CD14-positive monocyte (primary cell): ENCODE measurements at regions not wholly inside any gene's neighbourhood (a gene's known extent, or its start where the extent isn't known, plus 50 kb on each side); places are given as distances from the start of the nearest gene placed in this dataset.

Experiments used
- DNase-seq, 3 donors: peaks; one replicate each; pipeline ENCODE4 v3.0.0-alpha.2; 2011 to 2022
- H2AFZ ChIP-seq: 2 replicates; pipeline ENCODE4 v1.6.0; 2012; ENCODE audit warnings: mild to moderate bottlenecking, low read depth, low read length, inconsistent platforms; ENCODE audit not compliant: insufficient read depth, poor library complexity, severe bottlenecking
- H3K27ac ChIP-seq, 2 donors: 1 replicate in 1 of 2; 2 replicates in 1 of 2; pipeline ENCODE4 v1.5.1; 2012 to 2013; ENCODE audit warnings: low read length in 2 of 2, control low read depth in 1 of 2, inconsistent platforms in 1 of 2, low read depth in 1 of 2, mild to moderate bottlenecking in 1 of 2
- H3K27me3 ChIP-seq, 2 donors: one replicate each; pipeline versions ENCODE4 v1.6.0 to v1.6.1; 2011 to 2013; ENCODE audit warnings: low read length in 2 of 2; ENCODE audit not compliant: control insufficient read depth in 2 of 2, insufficient read depth in 2 of 2
- H3K36me3 ChIP-seq, 2 donors: replicated peaks in 1 of 2; 1 replicate in 1 of 2; 2 replicates in 1 of 2; pipeline versions ENCODE4 v1.5.1 to v1.6.1; 2012 to 2013; ENCODE audit warnings: low read length in 2 of 2, control low read depth in 1 of 2, inconsistent platforms in 1 of 2, mild to moderate bottlenecking in 1 of 2; ENCODE audit not compliant: insufficient read depth in 2 of 2, control insufficient read depth in 1 of 2
- H3K4me1 ChIP-seq, 2 donors: 1 replicate in 1 of 2; 2 replicates in 1 of 2; pipeline versions ENCODE4 v1.5.1 to v1.6.1; 2012 to 2013; ENCODE audit warnings: low read length in 2 of 2, control low read depth in 1 of 2, inconsistent platforms in 1 of 2, mild to moderate bottlenecking in 1 of 2, moderate library complexity in 1 of 2; ENCODE audit not compliant: insufficient read depth in 2 of 2, control insufficient read depth in 1 of 2
- H3K4me2 ChIP-seq: replicated peaks from 2 replicates; pipeline ENCODE3; 2012; ENCODE audit warnings: low read length, moderate library complexity, mild to moderate bottlenecking; ENCODE audit not compliant: poor library complexity, severe bottlenecking; ENCODE audit errors: extremely low read depth
- H3K4me3 ChIP-seq, 3 experiments: fragments of 200-600 bp in 1 of 3; sonication (generic) in 1 of 3; replicated peaks in 1 of 3; 1 replicate in 2 of 3; 2 replicates in 1 of 3; pipeline ENCODE4 v1.5.1; 2011 to 2013; ENCODE audit warnings: low read length in 3 of 3, mild to moderate bottlenecking in 3 of 3, control low read depth in 2 of 3, low read depth in 2 of 3, inconsistent platforms in 1 of 3, moderate library complexity in 1 of 3
- H3K79me2 ChIP-seq: 2 replicates; pipeline ENCODE4 v1.6.0; 2012; ENCODE audit warnings: mild to moderate bottlenecking, control low read depth, inconsistent platforms, low read length, moderate library complexity; ENCODE audit not compliant: insufficient read depth
- H3K9ac ChIP-seq: 2 replicates; pipeline ENCODE4 v1.6.0; 2017; ENCODE audit warnings: low read length, mild to moderate bottlenecking; ENCODE audit not compliant: insufficient read depth, poor library complexity, severe bottlenecking
- H3K9me3 ChIP-seq, 2 donors: replicated peaks in 1 of 2; 1 replicate in 1 of 2; 2 replicates in 1 of 2; pipeline versions ENCODE4 v1.5.1 to v1.6.1; 2012 to 2013; ENCODE audit warnings: low read length in 2 of 2, control low read depth in 1 of 2; ENCODE audit not compliant: control insufficient read depth in 1 of 2, insufficient read depth in 1 of 2
- H4K20me1 ChIP-seq: 2 replicates; pipeline ENCODE4 v1.6.0; 2012; ENCODE audit warnings: mild to moderate bottlenecking, low read length, control low read depth, moderate library complexity; ENCODE audit not compliant: insufficient read depth
- H3K27ac Mint-ChIP-seq, 7 donors: one replicate each; pipeline ENCODE4 v1.8.0; 2020; ENCODE audit warnings: mild to moderate bottlenecking in 7 of 7, mixed read lengths in 7 of 7, moderate library complexity in 6 of 7, inconsistent platforms in 2 of 7
- H3K27me3 Mint-ChIP-seq, 3 donors: one replicate each; pipeline ENCODE4 v1.8.0; 2021 to 2022; ENCODE audit warnings: low read depth in 3 of 3, mild to moderate bottlenecking in 3 of 3, mixed read lengths in 3 of 3, moderate library complexity in 3 of 3, inconsistent platforms in 1 of 3
- H3K36me3 Mint-ChIP-seq, 2 donors: one replicate each; pipeline ENCODE4 v1.8.0; 2020; ENCODE audit warnings: mixed read lengths in 2 of 2, inconsistent platforms in 1 of 2, mild to moderate bottlenecking in 1 of 2
- H3K4me1 Mint-ChIP-seq: one replicate; pipeline ENCODE4 v1.8.0; 2020; ENCODE audit warnings: mild to moderate bottlenecking, mixed read lengths
- H3K4me3 Mint-ChIP-seq, 2 donors: one replicate each; pipeline ENCODE4 v1.8.0; 2020; ENCODE audit warnings: mild to moderate bottlenecking in 2 of 2, mixed read lengths in 2 of 2, moderate library complexity in 1 of 2
- H3K9me3 Mint-ChIP-seq, 7 donors: one replicate each; pipeline ENCODE4 v1.8.0; 2020 to 2022; ENCODE audit warnings: mixed read lengths in 7 of 7, mild to moderate bottlenecking in 6 of 7, moderate library complexity in 6 of 7, inconsistent platforms in 2 of 7
- WGBS: methylation state at CpG from one replicate; pipeline ENCODE4 v1.1.5; 2013; ENCODE audit warnings: missing lambda C conversion rate; ENCODE audit not compliant: insufficient coverage; 5-methylcytosine and 5-hydroxymethylcytosine counted together
- intact Hi-C, 2 donors: fragments of 100-400 bp; cut with micrococcal nuclease; formaldehyde crosslinking; loops; one replicate each; pipeline versions ENCODE4 v1.15.0 to v1.15.1; 2023
- TF ChIP-seq, protein P1 (sequence below): fragments of 200-600 bp; IDR thresholded peaks from one replicate; pipeline ENCODE4 v1.8.0; 2022; ENCODE audit warnings: antibody characterized with exemption, mild to moderate bottlenecking

DNA sequence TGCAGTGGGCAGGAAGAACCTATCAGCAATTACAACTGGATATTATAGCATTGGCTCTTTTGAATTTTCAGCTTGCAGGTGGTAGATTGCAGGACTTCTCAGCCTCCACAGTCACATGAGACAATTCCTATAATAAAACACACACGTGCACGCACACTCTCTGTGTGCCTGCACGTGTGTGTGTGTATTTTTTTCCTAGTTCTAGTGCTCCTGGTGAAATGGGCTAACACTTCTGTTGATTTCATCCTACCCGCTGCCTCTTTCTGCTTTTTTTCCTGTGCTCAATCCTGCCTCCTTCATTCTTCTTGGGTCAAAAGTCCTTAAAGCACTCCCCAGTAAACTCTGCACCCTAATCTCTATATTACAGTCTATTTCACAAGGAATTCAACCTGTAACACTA lies 320.1 kb downstream of the OSTF1 start:
- H2AFZ ChIP-seq, result no peak overlapping the region
- H3K27ac ChIP-seq, result no peak overlapping the region
- H3K9ac ChIP-seq, result no peak overlapping the region
- no peak overlapping the region for H3K4me2 ChIP-seq
- no peaks in the 10 kb centered on the region for H3K36me3 Mint-ChIP-seq
- H3K9me3 Mint-ChIP-seq, result peaks cover 0 to 13% (median 8%) of the 10 kb centered on the region in 7 donors
- H3K27ac Mint-ChIP-seq, result no peak overlapping the region
- H3K79me2 ChIP-seq, result no peaks in the 10 kb centered on the region
- H3K4me1 ChIP-seq, result no peaks in the 10 kb centered on the region
- peaks cover 0 to 10% of the 10 kb centered on the region in 2 donors for H3K9me3 ChIP-seq
- no peaks in the 10 kb centered on the region for H3K27me3 Mint-ChIP-seq
- H3K27me3 ChIP-seq, result no peaks in the 10 kb centered on the region
- WGBS, result no CpG with 5 or more reads among the region's 4 CpGs
- intact Hi-C loops, result no loop called here
- H4K20me1 ChIP-seq, result no peaks in the 10 kb centered on the region
- no peaks in the 10 kb centered on the region for H3K36me3 ChIP-seq
- TF ChIP-seq, protein P1, sequence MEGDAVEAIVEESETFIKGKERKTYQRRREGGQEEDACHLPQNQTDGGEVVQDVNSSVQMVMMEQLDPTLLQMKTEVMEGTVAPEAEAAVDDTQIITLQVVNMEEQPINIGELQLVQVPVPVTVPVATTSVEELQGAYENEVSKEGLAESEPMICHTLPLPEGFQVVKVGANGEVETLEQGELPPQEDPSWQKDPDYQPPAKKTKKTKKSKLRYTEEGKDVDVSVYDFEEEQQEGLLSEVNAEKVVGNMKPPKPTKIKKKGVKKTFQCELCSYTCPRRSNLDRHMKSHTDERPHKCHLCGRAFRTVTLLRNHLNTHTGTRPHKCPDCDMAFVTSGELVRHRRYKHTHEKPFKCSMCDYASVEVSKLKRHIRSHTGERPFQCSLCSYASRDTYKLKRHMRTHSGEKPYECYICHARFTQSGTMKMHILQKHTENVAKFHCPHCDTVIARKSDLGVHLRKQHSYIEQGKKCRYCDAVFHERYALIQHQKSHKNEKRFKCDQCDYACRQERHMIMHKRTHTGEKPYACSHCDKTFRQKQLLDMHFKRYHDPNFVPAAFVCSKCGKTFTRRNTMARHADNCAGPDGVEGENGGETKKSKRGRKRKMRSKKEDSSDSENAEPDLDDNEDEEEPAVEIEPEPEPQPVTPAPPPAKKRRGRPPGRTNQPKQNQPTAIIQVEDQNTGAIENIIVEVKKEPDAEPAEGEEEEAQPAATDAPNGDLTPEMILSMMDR, result no peak
- H3K4me3 ChIP-seq, result no peak overlapping the region
- DNase-seq, result no peak
- H3K4me3 Mint-ChIP-seq, result no peak overlapping the region
- no peaks in the 10 kb centered on the region for H3K4me1 Mint-ChIP-seq

- H4K20me1 ChIP-seq, result no peaks in the 10 kb centered on the region
- H3K4me1 Mint-ChIP-seq, result no peaks in the 10 kb centered on the region
- no peaks in the 10 kb centered on the region for H3K27me3 ChIP-seq
- no peak overlapping the region for H3K4me3 ChIP-seq
- WGBS, result 77% methylated on average over 1 of the region's 4 CpGs
- H3K79me2 ChIP-seq, result no peaks in the 10 kb centered on the region
- no peak overlapping the region for H3K4me3 Mint-ChIP-seq
- no peaks in the 10 kb centered on the region for H3K27me3 Mint-ChIP-seq
- peaks cover 0 to 12% (median 8%) of the 10 kb centered on the region in 7 donors for H3K9me3 Mint-ChIP-seq
- no peaks in the 10 kb centered on the region for H3K36me3 ChIP-seq
- no peaks in the 10 kb centered on the region for H3K4me1 ChIP-seq
- intact Hi-C loops, result no loop called here
- no peak overlapping the region for H3K27ac ChIP-seq
- no peak overlapping the region for H3K27ac Mint-ChIP-seq
- no peak for DNase-seq
- peaks cover 0 to 3% of the 10 kb centered on the region in 2 donors for H3K9me3 ChIP-seq
- H3K9ac ChIP-seq, result no peak overlapping the region
- H2AFZ ChIP-seq, result no peak overlapping the region
- no peak overlapping the region for H3K4me2 ChIP-seq
- H3K36me3 Mint-ChIP-seq, result no peaks in the 10 kb centered on the region
- TF ChIP-seq, protein P1, result no peak
Observed at GRCh38 chr9:75410405-75410804, 322.1 kb downstream of the OSTF1 start.
